D721Med (cell line): ENCODE measurements at regions not wholly inside any gene's neighbourhood (a gene's known extent, or its start where the extent isn't known, plus 50 kb on each side); places are given as distances from the start of the nearest gene placed in this dataset.

Source experiments
- DNase-seq: peaks from one replicate; pipeline ENCODE4 v3.0.0; 2011; ENCODE audit warnings: low spot score; ENCODE audit not compliant: insufficient read length
- FAIRE-seq: peaks from 2 replicates; lab custom pipeline; 2011; peaks lifted over from hg19 to GRCh38; lab: Jason Lieb, UNC
- TF ChIP-seq, protein P1 (sequence below): IDR thresholded peaks from 2 replicates; pipeline ENCODE4 v1.5.1; 2012; ENCODE audit warnings: mild to moderate bottlenecking, control low read depth; ENCODE audit not compliant: insufficient read depth; ENCODE audit errors: missing control alignments

DNA sequence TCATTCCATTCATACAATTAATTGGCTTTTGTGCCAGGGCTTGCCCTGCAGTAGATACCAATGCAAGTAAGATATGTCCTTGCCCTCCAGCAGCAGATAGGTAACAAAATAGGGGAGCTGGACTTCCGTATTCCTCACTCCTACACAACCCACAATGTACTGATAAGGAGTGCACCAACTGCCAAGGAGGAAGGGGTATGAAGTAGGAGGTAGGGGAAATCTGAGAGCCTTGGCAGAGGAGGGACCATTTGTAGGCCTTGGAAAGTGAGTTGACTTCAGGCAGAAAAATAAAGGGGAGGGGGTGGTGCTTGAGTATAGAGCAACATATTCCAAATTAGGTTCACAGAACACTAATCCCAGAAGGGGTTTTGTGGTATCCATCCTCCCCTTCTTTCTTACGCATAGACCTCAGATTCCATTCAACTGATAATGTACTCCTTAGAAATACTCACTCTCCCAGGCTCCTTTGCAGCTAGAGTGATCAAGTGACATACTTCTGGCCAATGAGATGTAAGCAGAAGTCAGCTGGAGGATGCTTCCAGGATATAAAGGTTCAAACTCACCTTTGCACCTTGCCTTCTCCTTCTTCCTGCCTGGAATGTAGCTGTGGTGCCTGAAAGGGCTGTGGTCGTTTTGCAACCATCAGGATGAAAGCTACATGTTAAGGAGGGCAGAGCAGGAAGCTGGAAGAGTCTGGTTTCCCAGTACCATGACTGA, 127.1 kb upstream of the SMAD3 start:
- TF ChIP-seq, protein P1, sequence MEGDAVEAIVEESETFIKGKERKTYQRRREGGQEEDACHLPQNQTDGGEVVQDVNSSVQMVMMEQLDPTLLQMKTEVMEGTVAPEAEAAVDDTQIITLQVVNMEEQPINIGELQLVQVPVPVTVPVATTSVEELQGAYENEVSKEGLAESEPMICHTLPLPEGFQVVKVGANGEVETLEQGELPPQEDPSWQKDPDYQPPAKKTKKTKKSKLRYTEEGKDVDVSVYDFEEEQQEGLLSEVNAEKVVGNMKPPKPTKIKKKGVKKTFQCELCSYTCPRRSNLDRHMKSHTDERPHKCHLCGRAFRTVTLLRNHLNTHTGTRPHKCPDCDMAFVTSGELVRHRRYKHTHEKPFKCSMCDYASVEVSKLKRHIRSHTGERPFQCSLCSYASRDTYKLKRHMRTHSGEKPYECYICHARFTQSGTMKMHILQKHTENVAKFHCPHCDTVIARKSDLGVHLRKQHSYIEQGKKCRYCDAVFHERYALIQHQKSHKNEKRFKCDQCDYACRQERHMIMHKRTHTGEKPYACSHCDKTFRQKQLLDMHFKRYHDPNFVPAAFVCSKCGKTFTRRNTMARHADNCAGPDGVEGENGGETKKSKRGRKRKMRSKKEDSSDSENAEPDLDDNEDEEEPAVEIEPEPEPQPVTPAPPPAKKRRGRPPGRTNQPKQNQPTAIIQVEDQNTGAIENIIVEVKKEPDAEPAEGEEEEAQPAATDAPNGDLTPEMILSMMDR: no peak
- DNase-seq: no peak
- FAIRE-seq: no peak

DNA sequence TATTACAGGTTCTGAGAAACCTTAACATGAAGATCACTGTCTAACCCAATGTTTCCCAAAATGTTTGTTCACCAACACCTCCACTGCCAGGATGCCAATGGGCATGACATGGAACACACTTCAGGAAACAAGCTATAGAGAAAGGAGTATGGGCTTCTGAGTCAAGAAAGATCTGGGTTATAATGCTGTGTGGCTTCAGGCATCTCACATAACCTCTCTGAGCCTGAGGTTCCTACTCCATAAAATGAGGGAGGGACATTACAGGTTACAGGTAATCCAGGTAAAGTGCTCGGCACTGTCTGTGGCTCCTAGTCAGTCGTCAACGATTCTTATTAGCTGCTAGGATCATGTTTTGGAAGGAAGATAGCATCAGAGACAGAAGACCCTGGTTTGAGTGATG, 126.4 kb upstream of the SMAD3 start:
- no peak for FAIRE-seq
- DNase-seq: no peak
- TF ChIP-seq, protein P1: no peak

DNA sequence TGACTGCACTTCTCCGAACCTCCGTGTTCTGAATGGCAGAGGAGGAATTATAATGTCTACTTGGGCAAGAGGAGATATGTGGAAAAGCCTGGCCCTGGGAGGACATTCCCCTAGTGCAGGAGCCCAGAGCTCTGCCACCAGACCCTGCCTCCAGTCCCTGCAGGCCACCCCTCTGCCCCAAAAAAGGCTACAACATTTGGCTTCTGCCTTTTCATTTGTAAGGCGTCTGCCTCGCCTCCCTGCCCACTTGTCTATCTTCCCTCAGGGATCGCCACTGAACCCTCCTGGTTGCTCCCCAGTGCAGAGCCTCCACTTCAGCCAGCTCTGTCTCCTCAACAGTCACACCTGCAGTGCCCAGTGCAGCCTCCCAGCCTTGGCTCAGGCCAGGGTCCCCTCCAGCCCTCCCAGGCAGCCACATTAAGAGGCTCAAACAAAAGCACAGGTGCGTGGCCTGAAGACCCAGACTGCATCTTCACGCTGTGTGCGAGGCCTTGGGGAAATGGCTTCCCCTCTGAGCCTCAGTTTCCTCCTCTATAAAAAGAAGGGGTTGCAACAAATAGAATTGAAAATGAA, 125.9 kb upstream of the SMAD3 start:
- FAIRE-seq: no peak
- TF ChIP-seq, protein P1: no peak

DNA sequence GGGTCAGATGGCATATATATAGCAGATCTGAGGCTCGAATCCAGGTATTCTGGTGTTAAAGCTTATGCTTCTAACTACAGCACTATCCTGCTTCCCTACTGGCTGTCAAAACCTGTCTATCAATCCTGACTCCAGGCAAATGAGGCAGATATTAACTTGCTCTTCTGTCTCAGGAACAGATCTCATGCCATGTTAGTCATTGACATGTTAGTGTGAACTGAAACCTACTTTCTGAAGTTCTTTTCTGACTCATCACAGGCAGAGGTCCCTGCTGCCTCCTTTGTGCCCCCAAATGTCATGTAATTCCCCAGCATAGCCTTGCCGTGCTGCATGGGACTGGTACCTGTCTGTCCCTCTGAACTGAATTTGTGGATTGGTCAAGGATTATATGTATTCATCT, 125.0 kb upstream of the SMAD3 start:
- DNase-seq (no peak), FAIRE-seq (no peak)
- TF ChIP-seq, protein P1: no peak

More for the DNA sequence above, 125.9 kb upstream of the SMAD3 start:
- no peak for DNase-seq

DNA sequence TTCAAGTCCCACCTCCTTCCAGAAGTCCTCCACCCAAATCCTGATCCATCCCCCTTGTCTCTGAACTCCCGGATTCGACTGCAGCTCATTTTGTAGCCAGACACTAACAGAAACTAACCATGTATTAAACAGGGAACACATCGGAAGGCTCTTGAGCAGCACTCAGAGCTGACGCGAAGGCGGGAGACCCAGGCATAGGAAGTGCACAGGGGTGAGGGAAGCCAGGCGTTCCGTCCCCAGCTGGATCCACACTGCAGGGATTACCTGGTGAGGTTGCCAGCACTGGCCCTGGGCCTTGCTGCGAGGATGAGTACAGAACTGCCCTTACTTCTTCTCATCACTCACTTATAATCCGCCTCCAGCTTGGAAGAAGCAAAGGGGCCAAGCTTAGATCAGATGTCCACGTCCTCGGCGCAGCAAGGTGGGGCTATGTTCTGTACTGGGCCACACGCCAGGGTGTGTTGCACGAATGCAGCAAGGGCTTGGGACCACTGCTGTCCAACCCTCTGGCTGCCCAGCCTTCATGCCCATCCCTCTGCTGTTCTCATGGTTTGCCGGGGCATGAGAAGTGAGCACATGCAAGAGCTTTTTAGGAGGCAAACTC, 124.2 kb upstream of the SMAD3 start:
- TF ChIP-seq, protein P1: no peak
- no peak for DNase-seq
- FAIRE-seq: no peak

DNA sequence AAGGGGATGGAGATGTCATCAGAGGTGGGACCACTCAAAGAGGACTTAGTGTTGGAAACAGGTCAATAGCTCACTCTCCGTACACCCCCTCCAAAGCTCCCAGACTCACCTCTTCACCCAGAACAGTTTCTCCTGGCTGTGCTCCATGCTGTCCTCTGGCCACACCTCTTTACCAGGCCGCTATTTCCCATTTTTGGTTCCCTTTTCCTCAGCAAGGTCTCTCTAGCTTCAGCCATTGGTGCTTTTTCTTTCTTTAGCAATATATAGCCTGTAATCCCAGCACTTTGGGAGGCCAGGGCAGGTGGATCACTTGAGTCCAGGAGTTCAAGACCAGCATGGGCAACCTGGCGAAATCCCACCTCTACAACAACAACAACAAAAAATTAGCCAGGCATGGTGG, 123.6 kb upstream of the SMAD3 start:
- TF ChIP-seq, protein P1: no peak
- FAIRE-seq: no peak
- DNase-seq: no peak
